OCI-LY3 (cell line): ENCODE measurements at regions not wholly inside any gene's neighbourhood (a gene's known extent, or its start where the extent isn't known, plus 50 kb on each side); places are given as distances from the start of the nearest gene placed in this dataset.

Experiments used
- CTCF ChIP-seq: fragments of 200-600, 300-600 bp; sonication (generic); IDR thresholded peaks from 2 replicates; pipeline ENCODE4 v1.5.1; 2014; ENCODE audit warnings: antibody characterized with exemption, low read length, low read depth
- EZH2phosphoT487 ChIP-seq: fragments of 200-600 bp; shearing (Covaris generic); IDR thresholded peaks from 2 replicates; pipeline ENCODE4 v1.6.1; 2018; ENCODE audit warnings: antibody characterized with exemption, mixed run types, low read depth

GRCh38 chr4:177957596-177958360, 515.5 kb upstream of the AGA start:
- TF ChIP-seq CTCF, result no peak
- TF ChIP-seq EZH2phosphoT487, result no peak
